SK-N-SH (cell line): ENCODE measurements at regions not wholly inside any gene's neighbourhood (a gene's known extent, or its start where the extent isn't known, plus 50 kb on each side); places are given as distances from the start of the nearest gene placed in this dataset.

Experiments used
- CTCF ChIA-PET: fragments of 300-600, 350-600 bp; formaldehyde crosslinking; extraction: SDS; loops from one replicate; lab custom pipeline; 2021; lab: Yijun Ruan, JAX
- POLR2A ChIA-PET: fragments of 350-600 bp; sonication (Branson Sonifier 250); formaldehyde crosslinking; extraction: SDS; loops from one replicate; lab custom pipeline; 2020; ENCODE audit warnings: antibody characterized with exemption, inconsistent platforms; lab: Yijun Ruan, JAX
- DNase-seq: peaks from one replicate; pipeline ENCODE4 v3.0.0; 2012
- H2AFZ ChIP-seq: fragments of 200-600 bp; sonication (generic); 2 replicates; pipeline ENCODE4 v1.8.1; 2016; ENCODE audit warnings: antibody characterized with exemption, mild to moderate bottlenecking, low read depth
- H3F3A ChIP-seq: fragments of 200-600 bp; sonication (generic); replicated peaks from 2 replicates; pipeline ENCODE3; 2016; ENCODE audit warnings: antibody characterized with exemption, mild to moderate bottlenecking; ENCODE audit not compliant: insufficient read depth
- H3K27ac ChIP-seq, 2 experiments: fragments of 200-500 bp in 1 of 2; fragments of 200-600 bp in 1 of 2; sonication (Bioruptor generic) in 1 of 2; sonication (generic), shearing (Covaris generic) in 1 of 2; 2 replicates each; pipeline versions ENCODE4 v1.5.1 to v1.6.1; 2014 to 2016; ENCODE audit warnings: low read depth in 2 of 2, inconsistent platforms in 1 of 2, low read length in 1 of 2, mild to moderate bottlenecking in 1 of 2, mixed read lengths in 1 of 2
- H3K27me3 ChIP-seq: fragments of 200-600 bp; sonication (generic), shearing (Covaris generic); 2 replicates; pipeline ENCODE4 v1.6.1; 2016; ENCODE audit warnings: mixed run types; ENCODE audit not compliant: insufficient read depth
- H3K36me3 ChIP-seq, 2 experiments: fragments of 200-500 bp in 1 of 2; fragments of 200-600 bp in 1 of 2; sonication (Bioruptor generic) in 1 of 2; sonication (generic) in 1 of 2; replicated peaks in 1 of 2; 2 replicates each; pipeline versions ENCODE3 to v1.5.1; 2014 to 2016; ENCODE audit warnings: low read length in 1 of 2, mild to moderate bottlenecking in 1 of 2; ENCODE audit not compliant: insufficient read depth in 2 of 2, control insufficient read depth in 1 of 2
- H3K4me1 ChIP-seq, 2 experiments: fragments of 200-500 bp in 1 of 2; fragments of 200-600 bp in 1 of 2; sonication (Bioruptor generic) in 1 of 2; sonication (generic), shearing (Covaris generic) in 1 of 2; 2 replicates each; pipeline versions ENCODE4 v1.5.1 to v1.6.1; 2014 to 2016; ENCODE audit warnings: low read depth in 1 of 2, low read length in 1 of 2, mixed run types in 1 of 2; ENCODE audit not compliant: insufficient read depth in 2 of 2, control insufficient read depth in 1 of 2
- H3K4me2 ChIP-seq: fragments of 200-600 bp; sonication (generic), shearing (Covaris generic); 2 replicates; pipeline ENCODE4 v1.6.1; 2017; ENCODE audit warnings: mixed run types
- H3K4me3 ChIP-seq, 2 experiments: fragments of 200-500 bp in 1 of 2; fragments of 200-600 bp in 1 of 2; sonication (Bioruptor generic) in 1 of 2; sonication (generic), shearing (Covaris generic) in 1 of 2; 2 replicates each; pipeline versions ENCODE4 v1.5.1 to v1.8.1; 2014 to 2016; ENCODE audit warnings: low read depth in 2 of 2, inconsistent platforms in 1 of 2, low read length in 1 of 2, mild to moderate bottlenecking in 1 of 2, mixed read lengths in 1 of 2, moderate library complexity in 1 of 2
- H3K79me2 ChIP-seq: fragments of 200-600 bp; sonication (generic); 2 replicates; pipeline ENCODE4 v1.8.1; 2017; ENCODE audit warnings: mild to moderate bottlenecking; ENCODE audit not compliant: insufficient read depth
- H3K9ac ChIP-seq: fragments of 200-600 bp; sonication (generic); 2 replicates; pipeline ENCODE4 v1.6.1; 2017; ENCODE audit warnings: mixed run types
- H3K9me2 ChIP-seq: fragments of 200-600 bp; sonication (generic); 2 replicates; pipeline ENCODE4 v1.6.1; 2017; ENCODE audit warnings: mixed run types
- H3K9me3 ChIP-seq: fragments of 200-600 bp; sonication (generic); 2 replicates; pipeline ENCODE4 v1.6.1; 2017; ENCODE audit warnings: mixed run types, mild to moderate bottlenecking, moderate library complexity
- H4K20me1 ChIP-seq: fragments of 200-600 bp; sonication (generic); 2 replicates; pipeline ENCODE4 v1.6.1; 2017; ENCODE audit warnings: mild to moderate bottlenecking, mixed run types; ENCODE audit not compliant: insufficient read depth
- CTCF ChIP-seq: fragments of 200-600 bp; sonication (generic); IDR thresholded peaks from 2 replicates; pipeline ENCODE4 v1.6.1; 2017; ENCODE audit warnings: antibody characterized with exemption, mild to moderate bottlenecking, moderate library complexity
- FOXJ3 ChIP-seq: sonication (generic); formaldehyde crosslinking; IDR thresholded peaks from 2 replicates; pipeline ENCODE4 v1.5.1; 2020; ENCODE audit warnings: mild to moderate bottlenecking, missing genetic modification reagents
- GABPA ChIP-seq: IDR thresholded peaks from 2 replicates; pipeline ENCODE4 v1.4.0; 2012; ENCODE audit warnings: low read depth, mild to moderate bottlenecking
- GATA2 ChIP-seq: sonication (generic); formaldehyde crosslinking; IDR thresholded peaks from 2 replicates; pipeline ENCODE4 v1.5.0; 2020; ENCODE audit warnings: mild to moderate bottlenecking, missing genetic modification reagents
- IRF3 ChIP-seq: fragments of 150-350 bp; IDR thresholded peaks from 2 replicates; pipeline ENCODE4 v1.6.1; 2016; ENCODE audit warnings: mild to moderate bottlenecking, low read depth, low read length
- JUND ChIP-seq: IDR thresholded peaks from 2 replicates; pipeline ENCODE4 v1.4.0; 2012
- REST ChIP-seq: IDR thresholded peaks from 2 replicates; pipeline ENCODE4 v1.6.1; 2012; ENCODE audit warnings: mild to moderate bottlenecking, low read depth, low read length, moderate library complexity
- RXRA ChIP-seq: IDR thresholded peaks from 2 replicates; pipeline ENCODE4 v1.4.0; 2012; ENCODE audit warnings: low read depth, mild to moderate bottlenecking, borderline replicate concordance
- SIN3A ChIP-seq: IDR thresholded peaks from 2 replicates; pipeline ENCODE4 v1.6.1; 2012; ENCODE audit warnings: low read depth, mild to moderate bottlenecking, low read length, moderate library complexity, borderline replicate concordance
- SMC3 ChIP-seq: IDR thresholded peaks from 2 replicates; pipeline ENCODE4 v1.6.1; 2012; ENCODE audit warnings: low read depth, low read length, improper control_type of control experiment
- TAF1 ChIP-seq: IDR thresholded peaks from 2 replicates; pipeline ENCODE4 v1.6.1; 2012; ENCODE audit warnings: low read depth, mild to moderate bottlenecking, low read length, moderate library complexity, borderline replicate concordance
- TEAD4 ChIP-seq: IDR thresholded peaks from 2 replicates; pipeline ENCODE4 v1.4.0; 2012; ENCODE audit warnings: mild to moderate bottlenecking, borderline replicate concordance; ENCODE audit not compliant: insufficient read depth
- USF1 ChIP-seq: IDR thresholded peaks from 2 replicates; pipeline ENCODE4 v1.4.0; 2012; ENCODE audit warnings: low read depth, borderline replicate concordance
- YY1 ChIP-seq: IDR thresholded peaks from 2 replicates; pipeline ENCODE4 v1.4.0; 2012; ENCODE audit warnings: low read depth, mild to moderate bottlenecking
- WGBS: methylation state at CpG from one replicate; pipeline ENCODE4 v1.1.6; 2017; ENCODE audit warnings: low lambda C conversion rate; 5-methylcytosine and 5-hydroxymethylcytosine counted together

GRCh38 chr3:145536461-145536860 is 624.5 kb downstream of the PLOD2 start (continued):
- no peak for TF ChIP-seq REST
- TF ChIP-seq JUND: no peak
- no peak for TF ChIP-seq TEAD4
- TF ChIP-seq TAF1: no peak
- TF ChIP-seq FOXJ3: no peak
- TF ChIP-seq IRF3: no peak

GRCh38 chr3:145550522-145550921 is 610.5 kb downstream of the PLOD2 start:
- H3K4me2 ChIP-seq: no peak overlapping the region
- H3K36me3 ChIP-seq: no peaks in the 10 kb centered on the region
- no peaks in the 10 kb centered on the region for H3K79me2 ChIP-seq
- H3K9me2 ChIP-seq: no peaks in the 10 kb centered on the region
- POLR2A ChIA-PET: no interaction called here
- no peaks in the 10 kb centered on the region for H4K20me1 ChIP-seq
- no peak overlapping the region for H3K27ac ChIP-seq
- H3K4me3 ChIP-seq: no peak overlapping the region
- H3K4me1 ChIP-seq: no peaks in the 10 kb centered on the region
- CTCF ChIA-PET: no interaction called here
- 6% methylated on average over 1 of the region's 1 CpG for WGBS
- no peak for DNase-seq
- H3K9me3 ChIP-seq: no peaks in the 10 kb centered on the region
- no peak for TF ChIP-seq JUND
- no peak for TF ChIP-seq USF1
- TF ChIP-seq GABPA: no peak
- no peak for TF ChIP-seq SIN3A
- no peak overlapping the region for H2AFZ ChIP-seq
- H3K27me3 ChIP-seq: no peaks in the 10 kb centered on the region
- H3F3A ChIP-seq: no peaks in the 10 kb centered on the region
- H3K9ac ChIP-seq: no peak overlapping the region

- no peak for DNase-seq
- H3K79me2 ChIP-seq: no peaks in the 10 kb centered on the region
- no peaks in the 10 kb centered on the region for H3K9me3 ChIP-seq
- no peak overlapping the region for H3K4me3 ChIP-seq
- CTCF ChIA-PET: no interaction called here
- no peaks in the 10 kb centered on the region; a peak in 1 of 4 replicates for H3K4me1 ChIP-seq
- WGBS: 0% methylated on average over 2 of the region's 2 CpGs
- H3F3A ChIP-seq: no peaks in the 10 kb centered on the region
- H4K20me1 ChIP-seq: no peaks in the 10 kb centered on the region
- no peak overlapping the region for H3K4me2 ChIP-seq
- H2AFZ ChIP-seq: no peak overlapping the region
- POLR2A ChIA-PET: no interaction called here
- no peak overlapping the region for H3K27ac ChIP-seq
- no peak overlapping the region for H3K9ac ChIP-seq
- no peaks in the 10 kb centered on the region for H3K27me3 ChIP-seq
- H3K9me2 ChIP-seq: no peaks in the 10 kb centered on the region
- no peaks in the 10 kb centered on the region for H3K36me3 ChIP-seq
- TF ChIP-seq JUND: no peak
- no peak for TF ChIP-seq USF1
- no peak for TF ChIP-seq FOXJ3
- no peak for TF ChIP-seq TEAD4
- TF ChIP-seq SIN3A: no peak
- no peak for TF ChIP-seq YY1
- no peak for TF ChIP-seq SMC3
- no peak for TF ChIP-seq RXRA
- TF ChIP-seq GATA2: no peak
- TF ChIP-seq CTCF: no peak
- TF ChIP-seq TAF1: no peak
- TF ChIP-seq IRF3: no peak
Measured at GRCh38 chr3:145557405-145557804, 603.6 kb downstream of the PLOD2 start.
